Nephron progenitor cell (in vitro differentiated cells): ENCODE measurements at regions not wholly inside any gene's neighbourhood (a gene's known extent, or its start where the extent isn't known, plus 50 kb on each side); places are given as distances from the start of the nearest gene placed in this dataset.
"Not testable (repeated sequence)": the region's sequence is repeated elsewhere in the genome, so short reads cannot be mapped to it uniquely, and the experiment has no call there.

ENCODE experiments used
- DNase-seq: peaks from one replicate; pipeline ENCODE4 v3.0.0; 2021
- H3K27ac Mint-ChIP-seq: 2 replicates; pipeline ENCODE4 v1.8.0; 2021; ENCODE audit warnings: mild to moderate bottlenecking, moderate library complexity, mixed read lengths
- H3K27me3 Mint-ChIP-seq: 2 replicates; pipeline ENCODE4 v1.8.0; 2021; ENCODE audit warnings: mild to moderate bottlenecking, low read depth, mixed read lengths; ENCODE audit not compliant: poor library complexity
- H3K36me3 Mint-ChIP-seq: 2 replicates; pipeline ENCODE4 v1.8.0; 2021; ENCODE audit warnings: low read depth, mixed read lengths
- H3K4me1 Mint-ChIP-seq: 2 replicates; pipeline ENCODE4 v1.8.0; 2021; ENCODE audit warnings: mixed read lengths
- H3K4me3 Mint-ChIP-seq: 2 replicates; pipeline ENCODE4 v1.8.0; 2021; ENCODE audit warnings: mild to moderate bottlenecking, moderate library complexity, mixed read lengths
- H3K9me3 Mint-ChIP-seq: 2 replicates; pipeline ENCODE4 v1.8.0; 2021; ENCODE audit warnings: mild to moderate bottlenecking, moderate library complexity, mixed read lengths
- TF ChIP-seq, protein P1 (sequence below): fragments of 200-600 bp; sonication (generic); IDR thresholded peaks from 2 replicates; pipeline ENCODE4 v1.5.0; 2021; ENCODE audit warnings: antibody characterized with exemption

DNA sequence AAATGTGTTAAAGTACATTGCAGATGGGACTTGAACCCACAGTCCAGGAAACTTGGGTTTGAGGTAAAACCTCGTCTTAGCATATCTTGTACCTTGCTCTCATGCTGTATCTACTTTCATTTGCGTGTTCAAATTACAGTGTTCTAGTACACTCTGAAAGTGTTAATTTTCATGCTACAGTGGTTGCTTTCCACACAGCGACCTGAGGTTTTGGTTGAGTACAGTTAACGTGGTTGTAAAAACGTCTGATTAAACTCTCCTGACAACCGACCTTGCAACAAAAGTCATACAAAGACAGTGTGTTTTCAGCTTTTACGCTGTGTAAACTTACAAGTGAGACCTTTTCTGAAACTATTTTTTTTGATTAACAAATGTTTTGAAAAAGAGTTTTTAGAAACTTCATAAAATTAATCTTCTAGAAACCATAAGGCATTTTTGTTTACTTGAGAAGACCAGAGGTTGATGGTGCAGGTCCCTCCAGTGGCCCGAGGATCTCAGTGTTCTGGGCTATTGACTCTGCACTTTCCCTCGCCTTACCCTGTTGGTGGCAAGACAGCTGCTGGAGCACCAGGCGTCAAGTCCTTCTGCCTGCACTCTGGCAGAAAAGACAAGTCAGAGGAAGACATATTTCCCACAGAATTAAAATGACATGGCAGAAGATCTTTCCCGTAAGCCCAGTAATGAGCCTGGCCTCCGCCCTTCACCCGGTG, 334.0 kb downstream of the THBS2 start:
- H3K27ac Mint-ChIP-seq: no peak overlapping the region
- H3K36me3 Mint-ChIP-seq: no peaks in the 10 kb centered on the region

DNA sequence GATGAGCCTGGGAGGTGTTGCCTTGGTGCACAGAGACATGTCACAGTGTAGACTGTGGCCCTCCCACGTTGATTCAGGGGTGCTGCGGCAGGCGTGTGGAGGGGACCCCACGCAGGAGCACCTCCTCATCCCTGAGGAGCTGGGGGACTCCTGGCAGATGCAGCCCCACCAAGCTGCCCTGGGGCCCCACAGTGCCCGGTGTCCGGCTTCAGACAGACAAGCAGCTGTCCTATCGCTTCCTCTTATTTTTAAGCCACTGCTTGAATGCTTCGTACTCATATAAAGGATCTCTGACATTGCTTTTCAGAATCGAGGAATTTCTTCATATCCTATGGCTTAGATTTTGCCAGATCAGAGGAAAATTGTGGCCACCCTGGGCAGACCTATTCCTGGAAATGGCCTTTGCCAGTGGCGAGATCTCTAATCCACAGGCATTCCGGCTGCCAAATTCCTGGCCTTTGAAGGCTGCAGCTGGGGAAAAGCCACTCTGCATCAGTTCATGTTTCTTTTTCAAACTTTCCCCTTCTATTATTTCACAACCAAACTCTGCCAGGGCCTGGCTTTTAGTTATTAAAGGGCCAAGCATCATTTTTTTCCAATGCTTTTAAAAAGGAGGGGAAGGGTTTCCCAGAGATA, 337.0 kb downstream of the THBS2 start:
- DNase-seq: no peak
- H3K27me3 Mint-ChIP-seq: peaks cover 5% of the 10 kb centered on the region
- H3K27ac Mint-ChIP-seq: no peak overlapping the region
- H3K9me3 Mint-ChIP-seq: peaks cover 7% of the 10 kb centered on the region
- H3K4me3 Mint-ChIP-seq: no peak overlapping the region
- TF ChIP-seq, protein P1, sequence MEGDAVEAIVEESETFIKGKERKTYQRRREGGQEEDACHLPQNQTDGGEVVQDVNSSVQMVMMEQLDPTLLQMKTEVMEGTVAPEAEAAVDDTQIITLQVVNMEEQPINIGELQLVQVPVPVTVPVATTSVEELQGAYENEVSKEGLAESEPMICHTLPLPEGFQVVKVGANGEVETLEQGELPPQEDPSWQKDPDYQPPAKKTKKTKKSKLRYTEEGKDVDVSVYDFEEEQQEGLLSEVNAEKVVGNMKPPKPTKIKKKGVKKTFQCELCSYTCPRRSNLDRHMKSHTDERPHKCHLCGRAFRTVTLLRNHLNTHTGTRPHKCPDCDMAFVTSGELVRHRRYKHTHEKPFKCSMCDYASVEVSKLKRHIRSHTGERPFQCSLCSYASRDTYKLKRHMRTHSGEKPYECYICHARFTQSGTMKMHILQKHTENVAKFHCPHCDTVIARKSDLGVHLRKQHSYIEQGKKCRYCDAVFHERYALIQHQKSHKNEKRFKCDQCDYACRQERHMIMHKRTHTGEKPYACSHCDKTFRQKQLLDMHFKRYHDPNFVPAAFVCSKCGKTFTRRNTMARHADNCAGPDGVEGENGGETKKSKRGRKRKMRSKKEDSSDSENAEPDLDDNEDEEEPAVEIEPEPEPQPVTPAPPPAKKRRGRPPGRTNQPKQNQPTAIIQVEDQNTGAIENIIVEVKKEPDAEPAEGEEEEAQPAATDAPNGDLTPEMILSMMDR: no peak
- no peaks in the 10 kb centered on the region for H3K36me3 Mint-ChIP-seq
- no peaks in the 10 kb centered on the region for H3K4me1 Mint-ChIP-seq

More for the DNA sequence above, 334.0 kb downstream of the THBS2 start:
- H3K27me3 Mint-ChIP-seq: peaks cover 8% of the 10 kb centered on the region
- no peak overlapping the region for H3K4me3 Mint-ChIP-seq
- DNase-seq: no peak
- H3K9me3 Mint-ChIP-seq: no peaks in the 10 kb centered on the region
- TF ChIP-seq, protein P1: no peak
- no peaks in the 10 kb centered on the region for H3K4me1 Mint-ChIP-seq

DNA sequence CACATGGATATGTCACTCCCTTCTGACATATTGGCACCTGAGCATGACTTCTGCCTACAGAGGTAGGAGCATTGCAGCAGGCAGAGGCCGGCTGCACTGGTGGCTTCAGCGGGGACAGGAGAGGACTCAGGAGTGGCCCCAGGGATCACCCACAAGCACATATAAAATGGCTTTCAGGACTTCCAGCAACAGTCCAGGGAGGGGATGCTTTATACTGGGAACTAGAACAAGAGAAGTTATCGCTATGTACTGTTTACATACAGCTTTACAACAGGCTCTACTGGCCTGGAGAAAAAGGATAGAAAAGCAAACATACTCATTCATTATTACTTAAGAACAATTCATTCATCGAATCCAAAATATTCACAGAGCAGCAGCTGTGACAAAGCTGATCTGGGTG, 337.8 kb downstream of the THBS2 start:
- Mint-ChIP-seq H3K27me3 (peaks cover 4% of the 10 kb centered on the region), H3K4me3 (no peak overlapping the region), H3K4me1 (no peaks in the 10 kb centered on the region), H3K9me3 (peaks cover 11% of the 10 kb centered on the region), H3K36me3 (no peaks in the 10 kb centered on the region), H3K27ac (no peak overlapping the region)
- DNase-seq: no peak
- TF ChIP-seq, protein P1: no peak

DNA sequence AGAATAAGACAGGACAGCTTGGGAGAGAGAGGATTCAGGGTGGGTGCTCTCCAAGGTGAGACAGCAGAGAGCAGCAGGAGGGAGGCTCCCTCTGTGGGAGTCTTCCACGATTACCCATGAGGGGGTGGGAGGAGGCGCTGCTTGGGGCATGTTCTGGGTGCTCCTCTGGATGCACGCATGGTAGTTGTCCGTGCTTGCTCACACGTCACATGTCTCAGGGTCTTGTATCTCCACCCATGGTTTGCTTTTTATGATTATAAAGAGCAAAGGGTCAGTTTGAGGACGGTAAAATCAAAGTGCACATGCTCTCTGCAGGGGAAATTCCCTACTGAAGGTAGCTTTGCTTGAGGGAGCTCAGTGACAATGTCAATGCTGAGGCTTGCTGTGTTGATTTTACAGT, 338.4 kb downstream of the THBS2 start:
- TF ChIP-seq, protein P1: no peak
- Mint-ChIP-seq H3K4me1 (no peaks in the 10 kb centered on the region), H3K9me3 (peaks cover 14% of the 10 kb centered on the region), H3K27me3 (no peaks in the 10 kb centered on the region), H3K4me3 (no peak overlapping the region), H3K36me3 (no peaks in the 10 kb centered on the region), H3K27ac (no peak overlapping the region)
- no peak for DNase-seq

DNA sequence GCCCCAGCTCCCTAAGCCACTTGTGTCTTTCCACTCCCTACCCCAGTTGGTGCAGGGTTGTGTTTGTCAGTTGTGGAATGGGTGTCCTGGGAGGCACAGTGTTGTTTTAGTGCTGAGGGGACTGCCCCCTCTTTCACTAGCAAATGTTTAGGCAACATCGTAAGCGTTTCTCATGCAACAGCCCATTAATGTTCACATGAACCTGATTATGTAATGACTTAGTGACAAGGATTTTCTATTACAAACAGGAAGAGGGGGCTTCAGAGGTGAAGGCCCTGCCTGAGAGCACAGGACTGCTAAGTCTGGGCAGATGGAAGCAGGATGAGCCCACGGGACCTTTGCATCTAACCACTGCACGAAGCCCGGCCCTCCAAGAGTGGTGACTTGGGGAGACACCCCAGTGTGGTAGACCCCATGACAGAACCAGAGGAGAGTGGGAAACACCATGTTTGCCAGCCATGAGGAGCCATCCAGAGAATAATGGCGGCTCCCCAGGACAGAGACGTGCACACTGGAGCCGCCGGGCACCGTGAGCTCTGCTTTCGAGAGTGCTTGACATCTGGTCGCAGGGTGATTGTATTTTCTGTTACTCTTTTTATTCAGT, 339.7 kb downstream of the THBS2 start:
- H3K4me1 Mint-ChIP-seq: no peaks in the 10 kb centered on the region
- DNase-seq: no peak
- H3K27me3 Mint-ChIP-seq: no peaks in the 10 kb centered on the region
- no peaks in the 10 kb centered on the region for H3K36me3 Mint-ChIP-seq
- peaks cover 24% of the 10 kb centered on the region for H3K9me3 Mint-ChIP-seq
- no peak overlapping the region for H3K27ac Mint-ChIP-seq
- TF ChIP-seq, protein P1: no peak
- H3K4me3 Mint-ChIP-seq: no peak overlapping the region

DNA sequence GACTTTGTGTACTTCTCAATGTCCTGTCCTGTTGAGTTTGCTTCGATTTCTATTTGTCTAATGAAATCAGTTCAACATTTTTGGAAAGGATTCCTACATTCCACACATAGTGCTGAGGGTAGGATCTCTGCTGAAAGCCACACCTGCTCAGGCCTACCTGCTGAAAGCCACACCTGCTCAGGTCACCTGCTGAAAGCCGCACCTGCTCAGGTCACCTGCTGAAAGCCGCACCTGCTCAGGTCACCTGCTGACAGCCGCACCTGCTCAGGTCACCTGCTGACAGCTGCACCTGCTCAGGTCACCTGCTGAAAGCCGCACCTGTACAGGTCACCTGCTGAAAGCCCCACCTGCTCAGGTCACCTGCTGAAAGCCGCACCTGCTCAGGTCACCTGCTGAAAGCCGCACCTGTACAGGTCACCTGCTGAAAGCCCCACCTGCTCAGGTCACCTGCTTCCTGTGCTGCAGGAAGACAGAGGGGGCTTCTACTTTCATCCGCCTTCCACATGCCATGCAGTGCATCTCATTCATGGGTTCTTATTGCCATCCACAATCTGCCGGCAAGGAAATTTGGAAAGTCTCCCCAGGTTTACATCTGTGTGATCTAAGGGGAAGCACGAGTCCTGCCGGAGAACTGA, 340.3 kb downstream of the THBS2 start:
- not testable (repeated sequence) for H3K4me3 Mint-ChIP-seq, H3K36me3 Mint-ChIP-seq, H3K4me1 Mint-ChIP-seq, H3K27me3 Mint-ChIP-seq, H3K27ac Mint-ChIP-seq, DNase-seq
- H3K9me3 Mint-ChIP-seq: peaks cover 26% of the 10 kb centered on the region
